H1 (cell line): ENCODE measurements at regions not wholly inside any gene's neighbourhood (a gene's known extent, or its start where the extent isn't known, plus 50 kb on each side); places are given as distances from the start of the nearest gene placed in this dataset.

Experiments used
- CTCF ChIA-PET: fragments of 300-600 bp; sonication (Branson Sonifier 250); formaldehyde crosslinking; loops from one replicate; lab custom pipeline; 2021; ENCODE audit not compliant: partially characterized antibody; lab: Charles Lee
- POLR2A ChIA-PET: fragments of 300-600 bp; sonication (Branson Sonifier 250); formaldehyde crosslinking; loops from one replicate; lab custom pipeline; 2021; ENCODE audit warnings: inconsistent platforms; ENCODE audit not compliant: partially characterized antibody; lab: Charles Lee
- DNase-seq, 2 experiments: peaks; one replicate each; pipeline versions ENCODE4 v3.0.0 to v3.0.0-alpha.2; 2010 to 2022; ENCODE audit warnings: low spot score in 2 of 2, low read depth in 1 of 2, mixed read lengths in 1 of 2
- FAIRE-seq: peaks from 2 replicates; lab custom pipeline; 2011; peaks lifted over from hg19 to GRCh38; lab: Jason Lieb, UNC
- H2AFZ ChIP-seq: 2 replicates; pipeline ENCODE4 v1.8.1; 2012; ENCODE audit warnings: low read length, inconsistent platforms
- H2AK5ac ChIP-seq: 2 replicates; pipeline ENCODE4 v1.6.1; 2013; ENCODE audit warnings: low read depth, low read length
- H2BK120ac ChIP-seq: replicated peaks from 2 replicates; pipeline ENCODE3; 2013; ENCODE audit warnings: low read depth, low read length, inconsistent platforms
- H2BK12ac ChIP-seq: 2 replicates; pipeline ENCODE4 v1.6.1; 2013; ENCODE audit warnings: low read depth, low read length
- H2BK15ac ChIP-seq: 2 replicates; pipeline ENCODE4 v1.6.1; 2013; ENCODE audit warnings: low read length
- H2BK20ac ChIP-seq: 2 replicates; pipeline ENCODE4 v1.6.1; 2013; ENCODE audit warnings: low read length
- H2BK5ac ChIP-seq: 2 replicates; pipeline ENCODE4 v1.6.1; 2013; ENCODE audit warnings: low read depth, low read length
- H3K14ac ChIP-seq: 2 replicates; pipeline ENCODE4 v1.6.1; 2013; ENCODE audit warnings: inconsistent platforms; ENCODE audit not compliant: insufficient read length
- H3K18ac ChIP-seq: 2 replicates; pipeline ENCODE4 v1.6.1; 2013; ENCODE audit warnings: low read length; ENCODE audit errors: extremely low read depth
- H3K23ac ChIP-seq: 2 replicates; pipeline ENCODE4 v1.6.1; 2013; ENCODE audit warnings: inconsistent platforms; ENCODE audit not compliant: insufficient read length
- H3K23me2 ChIP-seq: 2 replicates; pipeline ENCODE4 v1.6.1; 2013; ENCODE audit warnings: low read depth, low read length
- H3K27ac ChIP-seq: 2 replicates; pipeline ENCODE4 v1.6.1; 2011; ENCODE audit warnings: low read depth, low read length, inconsistent platforms
- H3K27me3 ChIP-seq, 4 experiments: replicated peaks in 1 of 4; 1 replicate in 1 of 4; 2 replicates in 3 of 4; pipeline versions ENCODE4 v1.6.1 to v1.8.1; 2011 to 2013; ENCODE audit warnings: low read length in 3 of 4, mild to moderate bottlenecking in 3 of 4, inconsistent platforms in 2 of 4, mixed read lengths in 2 of 4, moderate library complexity in 1 of 4; ENCODE audit not compliant: control insufficient read depth in 3 of 4, insufficient read depth in 3 of 4; ENCODE audit errors: extremely low read depth in 1 of 4
- H3K36me3 ChIP-seq, 4 experiments: 2 replicates each; pipeline versions ENCODE4 v1.6.1 to v1.8.1; 2011 to 2013; ENCODE audit warnings: mild to moderate bottlenecking in 4 of 4, low read length in 3 of 4, moderate library complexity in 2 of 4, control low read depth in 1 of 4, inconsistent platforms in 1 of 4; ENCODE audit not compliant: insufficient read depth in 4 of 4, control insufficient read depth in 2 of 4
- H3K4ac ChIP-seq: replicated peaks from 2 replicates; pipeline ENCODE3; 2013; ENCODE audit warnings: low read length, low read depth, mixed read lengths, inconsistent platforms; ENCODE audit not compliant: insufficient read length
- H3K4me1 ChIP-seq, 4 experiments: replicated peaks in 1 of 4; 1 replicate in 1 of 4; 2 replicates in 3 of 4; pipeline versions ENCODE4 v1.6.1 to v1.8.1; 2011 to 2013; ENCODE audit warnings: low read length in 3 of 4, inconsistent platforms in 2 of 4, mixed read lengths in 1 of 4; ENCODE audit not compliant: insufficient read depth in 4 of 4, control insufficient read depth in 3 of 4
- H3K4me2 ChIP-seq, 2 experiments: 2 replicates each; pipeline versions ENCODE4 v1.6.1 to v1.8.1; 2011 to 2013; ENCODE audit warnings: low read depth in 2 of 2, low read length in 2 of 2, control low read depth in 1 of 2, inconsistent platforms in 1 of 2, mild to moderate bottlenecking in 1 of 2; ENCODE audit not compliant: insufficient read depth in 1 of 2
- H3K4me3 ChIP-seq, 4 experiments: fragments of 200-600, 300-600 bp in 1 of 4; sonication (generic), shearing (Covaris generic), sonication (Bioruptor Twin) in 1 of 4; 2 replicates each; pipeline versions ENCODE4 v1.5.1 to v1.8.1; 2011 to 2016; ENCODE audit warnings: low read length in 4 of 4, low read depth in 3 of 4, control low read depth in 2 of 4, inconsistent platforms in 2 of 4, mild to moderate bottlenecking in 2 of 4, mixed read lengths in 1 of 4, moderate library complexity in 1 of 4; ENCODE audit not compliant: insufficient read depth in 2 of 4; ENCODE audit errors: extremely low read depth in 1 of 4
- H3K56ac ChIP-seq: replicated peaks from 2 replicates; pipeline ENCODE3; 2013; ENCODE audit warnings: low read depth, mild to moderate bottlenecking, mixed read lengths, low read length, inconsistent platforms; ENCODE audit not compliant: insufficient read length
- H3K79me1 ChIP-seq: 2 replicates; pipeline ENCODE4 v1.6.1; 2013; ENCODE audit warnings: low read depth, low read length, control low read depth
- H3K79me2 ChIP-seq, 2 experiments: 2 replicates each; pipeline versions ENCODE4 v1.6.1 to v1.8.1; 2012 to 2013; ENCODE audit warnings: low read length in 2 of 2, mild to moderate bottlenecking in 2 of 2, inconsistent platforms in 1 of 2; ENCODE audit not compliant: insufficient read depth in 2 of 2, control insufficient read depth in 1 of 2
- H3K9ac ChIP-seq, 4 experiments: replicated peaks in 1 of 4; 1 replicate in 1 of 4; 2 replicates in 3 of 4; pipeline versions ENCODE4 v1.6.1 to v1.8.1; 2011 to 2013; ENCODE audit warnings: low read depth in 3 of 4, low read length in 3 of 4, control low read depth in 2 of 4, mild to moderate bottlenecking in 2 of 4, moderate library complexity in 2 of 4, inconsistent platforms in 1 of 4; ENCODE audit errors: extremely low read depth in 1 of 4
- H3K9me3 ChIP-seq, 2 experiments: 2 replicates each; pipeline versions ENCODE4 v1.6.1 to v1.8.1; 2012 to 2013; ENCODE audit warnings: mild to moderate bottlenecking in 2 of 2, moderate library complexity in 2 of 2, control low read depth in 1 of 2, inconsistent platforms in 1 of 2, low read depth in 1 of 2, low read length in 1 of 2, mixed read lengths in 1 of 2; ENCODE audit not compliant: insufficient read depth in 2 of 2
- H4K20me1 ChIP-seq, 2 experiments: replicated peaks in 1 of 2; 2 replicates each; pipeline versions ENCODE3 to v1.8.1; 2011 to 2013; ENCODE audit warnings: inconsistent platforms in 2 of 2, low read length in 2 of 2, mild to moderate bottlenecking in 1 of 2; ENCODE audit not compliant: insufficient read depth in 2 of 2, control insufficient read depth in 1 of 2
- H4K5ac ChIP-seq: 2 replicates; pipeline ENCODE4 v1.6.1; 2013; ENCODE audit warnings: low read length, low read depth, mixed read lengths, inconsistent platforms; ENCODE audit not compliant: insufficient read length
- H4K8ac ChIP-seq: 2 replicates; pipeline ENCODE4 v1.8.0; 2013; ENCODE audit warnings: mild to moderate bottlenecking, moderate library complexity, low read length, inconsistent platforms; ENCODE audit not compliant: insufficient read depth; ENCODE audit errors: extremely low read depth
- H4K91ac ChIP-seq: replicated peaks from 2 replicates; pipeline ENCODE3; 2013; ENCODE audit warnings: low read length, mixed read lengths, inconsistent platforms; ENCODE audit not compliant: insufficient read length
- BACH1 ChIP-seq: IDR thresholded peaks from 2 replicates; pipeline ENCODE4 v1.6.1; 2012; ENCODE audit warnings: low read length, improper control_type of control experiment
- HDAC6 ChIP-seq: IDR thresholded peaks from one replicate; pipeline ENCODE4 v1.7.1; 2012; ENCODE audit warnings: low read depth, mild to moderate bottlenecking, inconsistent platforms, low read length, moderate library complexity
- RNF2 ChIP-seq: fragments of 200-900, 300-1000 bp; sonication (generic); IDR thresholded peaks from 2 replicates; pipeline ENCODE4 v1.7.1; 2016; ENCODE audit warnings: borderline replicate concordance, low read depth, mild to moderate bottlenecking, antibody characterized with exemption, low read length; ENCODE audit not compliant: poor library complexity, severe bottlenecking; ENCODE audit errors: missing control alignments
- SIRT6 ChIP-seq: IDR thresholded peaks from one replicate; pipeline ENCODE4 v1.7.1; 2012; ENCODE audit warnings: low read length, inconsistent platforms
- WGBS, 2 experiments: shearing (Covaris generic) in 1 of 2; methylation state at CpG; one replicate each; pipeline versions ENCODE4 v1.1.6 to v1.1.7; 2013 to 2015; ENCODE audit warnings: low lambda C conversion rate in 2 of 2, mixed read lengths in 2 of 2, inconsistent platforms in 1 of 2, low coverage in 1 of 2, missing lambda C conversion rate in 1 of 2; ENCODE audit not compliant: insufficient replicate concordance in 2 of 2, insufficient coverage in 1 of 2, insufficient read length in 1 of 2; ENCODE audit errors: extremely low coverage in 1 of 2, missing lambda C conversion rate in 1 of 2; 5-methylcytosine and 5-hydroxymethylcytosine counted together

DNA sequence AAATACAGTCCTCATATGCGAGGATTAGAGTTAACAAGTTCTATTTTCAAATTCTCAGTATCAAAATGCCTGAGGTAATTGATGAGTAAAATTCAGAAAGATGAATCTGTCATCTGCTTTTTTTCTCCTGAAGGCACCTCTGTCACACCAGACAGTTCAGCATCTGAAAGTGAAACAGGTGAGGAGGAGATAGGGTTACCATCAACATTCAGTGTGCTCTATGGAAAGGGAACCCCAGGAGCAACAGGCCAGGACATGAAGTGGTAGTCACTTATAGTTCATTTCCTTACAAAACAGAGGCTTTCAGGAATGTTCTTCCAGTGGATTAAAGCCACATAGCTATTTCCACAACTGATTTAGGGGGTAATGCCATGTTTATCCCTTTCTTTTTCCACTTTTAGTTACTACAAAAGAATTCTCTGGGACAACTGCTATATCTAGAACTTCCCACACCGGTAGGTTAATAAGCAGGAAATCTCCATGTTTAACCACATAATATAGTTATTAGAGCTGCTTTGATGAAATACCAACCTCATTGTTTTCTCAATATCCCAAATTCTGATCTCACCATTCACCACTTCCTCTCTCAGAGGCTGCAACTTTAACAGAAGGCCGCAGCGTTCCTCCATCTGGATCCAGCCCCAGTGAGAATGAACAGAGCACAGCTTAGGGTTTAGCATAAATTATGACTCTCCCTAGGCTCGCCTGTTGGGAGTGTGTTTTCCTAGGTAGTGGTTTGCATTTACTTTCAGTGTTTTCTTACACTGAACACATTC lies 177.0 kb upstream of the CNTN1 start:
- H2BK5ac ChIP-seq = no peak overlapping the region
- POLR2A ChIA-PET = no interaction called here
- H3K4me1 ChIP-seq = no peaks in the 10 kb centered on the region; a peak in 2 of 7 replicates
- H4K20me1 ChIP-seq = no peaks in the 10 kb centered on the region
- H3K23ac ChIP-seq = no peak overlapping the region
- H3K4ac ChIP-seq = no peak overlapping the region
- no peaks in the 10 kb centered on the region for H3K79me1 ChIP-seq
- H3K9ac ChIP-seq = no peak overlapping the region
- H3K27me3 ChIP-seq = no peaks in the 10 kb centered on the region
- TF ChIP-seq RNF2 (no peak), HDAC6 (no peak), SIRT6 (no peak), BACH1 (no peak)
- H2BK20ac ChIP-seq = no peak overlapping the region
- H3K56ac ChIP-seq = no peak overlapping the region
- DNase-seq (no peak), FAIRE-seq (no peak)
- no peak overlapping the region for H2BK12ac ChIP-seq
- H3K9me3 ChIP-seq = no peaks in the 10 kb centered on the region
- 87% methylated on average over 5 of the region's 5 CpGs; no CpG with 5 or more reads in 1 of the 2 experiments for WGBS, 2 experiments
- no peak overlapping the region for H4K8ac ChIP-seq
- no peak overlapping the region for H3K4me2 ChIP-seq
- H2BK120ac ChIP-seq = no peak overlapping the region
- no peak overlapping the region for H2AK5ac ChIP-seq
- no peak overlapping the region for H4K5ac ChIP-seq
- H2BK15ac ChIP-seq = no peak overlapping the region
- no peak overlapping the region for H2AFZ ChIP-seq
- CTCF ChIA-PET = no interaction called here
- H3K36me3 ChIP-seq = no peaks in the 10 kb centered on the region
- no peak overlapping the region for H3K4me3 ChIP-seq
- H3K18ac ChIP-seq = no peak overlapping the region
- no peak overlapping the region for H4K91ac ChIP-seq
- H3K23me2 ChIP-seq = no peaks in the 10 kb centered on the region
- H3K79me2 ChIP-seq = no peaks in the 10 kb centered on the region
- H3K27ac ChIP-seq = no peak overlapping the region
- no peak overlapping the region for H3K14ac ChIP-seq
